Uterus (tissue), 2 donors: ENCODE measurements at regions not wholly inside any gene's neighbourhood (a gene's known extent, or its start where the extent isn't known, plus 50 kb on each side); places are given as distances from the start of the nearest gene placed in this dataset.

Experiments
- CTCF ChIP-seq, 4 experiments: fragments of 200-600 bp in 2 of 4; fragments of 450-650 bp in 2 of 4; sonication (generic) in 2 of 4; IDR thresholded peaks; one replicate each; pipeline ENCODE4 v1.5.1; 2016 to 2019; ENCODE audit warnings: antibody characterized with exemption in 4 of 4, mild to moderate bottlenecking in 2 of 4, moderate library complexity in 1 of 4
- POLR2A ChIP-seq, 2 donors: fragments of 450-650 bp; IDR thresholded peaks; one replicate each; pipeline ENCODE4 v1.6.1; 2016; ENCODE audit warnings: antibody characterized with exemption in 2 of 2, mild to moderate bottlenecking in 1 of 2, moderate library complexity in 1 of 2

GRCh38 chr2:198775737-198776136, 682.0 kb downstream of the SATB2 start:
- TF ChIP-seq CTCF (IDR thresholded peaks at IDR 0.05) (no peak), POLR2A (IDR thresholded peaks at IDR 0.05) (no peak)
